AG10803 (cell line): ENCODE measurements at regions not wholly inside any gene's neighbourhood (a gene's known extent, or its start where the extent isn't known, plus 50 kb on each side); places are given as distances from the start of the nearest gene placed in this dataset.
"Not testable (repeated sequence)": the region's sequence is repeated elsewhere in the genome, so short reads cannot be mapped to it uniquely, and the experiment has no call there.

ENCODE experiments used
- DNase-seq: peaks from one replicate; pipeline ENCODE4 v3.0.0; 2010; ENCODE audit warnings: low read depth
- H3K4me3 ChIP-seq: 2 replicates; pipeline ENCODE4 v1.5.1; 2011; ENCODE audit warnings: mild to moderate bottlenecking, low read length, control low read depth
- CTCF ChIP-seq: conservative IDR thresholded peaks from 2 replicates; pipeline ENCODE4 v1.5.1; 2011; ENCODE audit warnings: mild to moderate bottlenecking, low read length, control low read depth, inconsistent platforms

- DNase-seq, result no peak
- H3K4me3 ChIP-seq, result no peak overlapping the region
- no peak for TF ChIP-seq CTCF
Measured at GRCh38 chr4:58303456-58303855, 1193.3 kb upstream of the IGFBP7 start.

- no peak for DNase-seq
- no peak overlapping the region for H3K4me3 ChIP-seq
- no peak for TF ChIP-seq CTCF
Measured at GRCh38 chr4:58301376-58301999, 1191.3 kb upstream of the IGFBP7 start.

- no peak for DNase-seq
- TF ChIP-seq CTCF, result no peak
- H3K4me3 ChIP-seq, result no peak overlapping the region
Measured at GRCh38 chr4:58286335-58286734, 1176.2 kb upstream of the IGFBP7 start.

- H3K4me3 ChIP-seq, DNase-seq: not testable (repeated sequence)
Measured at GRCh38 chr4:58280928-58281327, 1170.7 kb upstream of the IGFBP7 start.

GRCh38 chr4:58275856-58276255, 1165.7 kb upstream of the IGFBP7 start:
- no peak for TF ChIP-seq CTCF
- H3K4me3 ChIP-seq, result no peak overlapping the region
- DNase-seq, result no peak

- no peak for TF ChIP-seq CTCF
- H3K4me3 ChIP-seq, result no peak overlapping the region
- no peak for DNase-seq
Measured at GRCh38 chr4:58274553-58274952, 1164.4 kb upstream of the IGFBP7 start.

- DNase-seq, result no peak
- no peak for TF ChIP-seq CTCF
- no peak overlapping the region for H3K4me3 ChIP-seq
Measured at GRCh38 chr4:58272311-58272710, 1162.1 kb upstream of the IGFBP7 start.

GRCh38 chr4:58265734-58266133, 1155.5 kb upstream of the IGFBP7 start:
- DNase-seq, result no peak
- no peak overlapping the region for H3K4me3 ChIP-seq
- TF ChIP-seq CTCF, result no peak
